Astrocyte of the cerebellum (primary cell): ENCODE measurements at regions not wholly inside any gene's neighbourhood (a gene's known extent, or its start where the extent isn't known, plus 50 kb on each side); places are given as distances from the start of the nearest gene placed in this dataset.

Source experiments
- DNase-seq: peaks from one replicate; pipeline ENCODE4 v3.0.0-alpha.2; 2011; ENCODE audit warnings: low read depth
- H3K4me3 ChIP-seq: 2 replicates; pipeline ENCODE4 v1.5.1; 2011; ENCODE audit warnings: mild to moderate bottlenecking, low read depth, low read length, moderate library complexity
- in situ Hi-C: cut with HindIII; loops from 2 replicates; pipeline ENCODE4 v1.10.0; 2017; ENCODE audit warnings: low sequenced_read_pairs
- TF ChIP-seq, protein P1 (sequence below): IDR thresholded peaks from 2 replicates; pipeline ENCODE4 v1.5.1; 2012; ENCODE audit warnings: low read length, low read depth, moderate library complexity, mild to moderate bottlenecking; ENCODE audit errors: missing control alignments

DNA sequence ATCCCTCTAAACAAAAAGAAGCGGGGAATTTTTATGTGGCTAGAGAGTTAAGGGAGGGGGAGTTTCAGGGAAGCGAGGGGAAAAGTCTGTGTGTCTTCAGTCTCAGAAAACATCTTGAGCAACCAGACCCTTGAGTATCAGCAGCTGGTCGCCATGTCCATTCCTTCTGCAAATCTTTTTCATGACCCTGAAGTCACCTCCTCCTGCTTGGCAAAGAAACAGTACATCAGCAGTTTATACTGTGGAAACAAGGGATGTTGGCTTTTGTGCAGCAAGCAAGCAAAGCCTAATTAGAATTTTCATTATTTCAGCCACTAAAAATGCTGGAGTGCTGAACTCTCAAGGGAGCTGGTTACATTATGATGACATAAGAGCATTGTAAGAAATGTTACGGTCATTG, 187.4 kb upstream of the SLC8A1 start:
- no peak for DNase-seq
- H3K4me3 ChIP-seq, result no peak overlapping the region
- in situ Hi-C loops, result no loop called here
- TF ChIP-seq, protein P1, sequence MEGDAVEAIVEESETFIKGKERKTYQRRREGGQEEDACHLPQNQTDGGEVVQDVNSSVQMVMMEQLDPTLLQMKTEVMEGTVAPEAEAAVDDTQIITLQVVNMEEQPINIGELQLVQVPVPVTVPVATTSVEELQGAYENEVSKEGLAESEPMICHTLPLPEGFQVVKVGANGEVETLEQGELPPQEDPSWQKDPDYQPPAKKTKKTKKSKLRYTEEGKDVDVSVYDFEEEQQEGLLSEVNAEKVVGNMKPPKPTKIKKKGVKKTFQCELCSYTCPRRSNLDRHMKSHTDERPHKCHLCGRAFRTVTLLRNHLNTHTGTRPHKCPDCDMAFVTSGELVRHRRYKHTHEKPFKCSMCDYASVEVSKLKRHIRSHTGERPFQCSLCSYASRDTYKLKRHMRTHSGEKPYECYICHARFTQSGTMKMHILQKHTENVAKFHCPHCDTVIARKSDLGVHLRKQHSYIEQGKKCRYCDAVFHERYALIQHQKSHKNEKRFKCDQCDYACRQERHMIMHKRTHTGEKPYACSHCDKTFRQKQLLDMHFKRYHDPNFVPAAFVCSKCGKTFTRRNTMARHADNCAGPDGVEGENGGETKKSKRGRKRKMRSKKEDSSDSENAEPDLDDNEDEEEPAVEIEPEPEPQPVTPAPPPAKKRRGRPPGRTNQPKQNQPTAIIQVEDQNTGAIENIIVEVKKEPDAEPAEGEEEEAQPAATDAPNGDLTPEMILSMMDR, result no peak

DNA sequence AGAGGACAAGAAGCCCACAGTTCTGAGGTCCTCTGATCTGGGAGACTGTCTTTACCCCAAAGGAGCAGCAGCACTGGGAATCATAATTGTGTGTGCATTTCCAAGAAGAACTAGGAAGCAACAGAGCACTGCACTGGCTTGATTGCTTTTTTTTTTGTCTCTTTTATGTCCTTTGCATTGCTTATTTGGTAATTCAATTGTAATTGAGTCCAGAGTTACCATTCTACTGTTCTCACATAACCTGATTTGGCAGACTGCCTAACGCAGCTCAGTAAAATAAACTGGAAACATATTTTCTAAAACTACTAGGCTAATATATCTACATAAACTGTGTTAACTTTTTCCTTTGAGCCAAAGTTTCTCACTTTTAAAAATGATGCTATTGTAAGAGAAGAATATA, 190.3 kb upstream of the SLC8A1 start:
- TF ChIP-seq, protein P1, result no peak
- no peak for DNase-seq
- H3K4me3 ChIP-seq, result no peak overlapping the region
- in situ Hi-C loops, result no loop called here

DNA sequence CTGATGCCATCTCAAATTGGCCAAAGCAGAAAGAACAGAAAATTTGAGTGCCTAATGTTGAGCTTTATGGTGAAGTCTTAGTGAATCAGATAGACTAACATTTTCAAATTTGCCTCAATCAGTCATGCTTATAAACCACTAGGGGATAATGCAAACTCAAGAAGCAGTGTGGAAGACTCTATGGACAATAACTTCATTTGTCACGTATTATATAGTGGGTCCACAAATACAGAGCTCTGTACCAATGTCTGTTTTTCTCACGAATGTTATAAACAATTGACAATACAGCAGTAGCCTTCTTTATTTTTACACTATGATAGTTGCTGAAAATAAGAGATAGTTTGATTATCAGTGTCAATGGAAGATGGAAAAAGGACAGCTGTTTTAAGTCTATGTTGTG, 190.8 kb upstream of the SLC8A1 start:
- no peak for DNase-seq
- in situ Hi-C loops, result no loop called here
- H3K4me3 ChIP-seq, result no peak overlapping the region
- TF ChIP-seq, protein P1, result no peak

GRCh38 chr2:40646642-40647041, 194.8 kb upstream of the SLC8A1 start:
- in situ Hi-C loops, result no loop called here
- DNase-seq, result no peak

GRCh38 chr2:40652155-40652554, 200.3 kb upstream of the SLC8A1 start:
- TF ChIP-seq, protein P1, result no peak
- no peak for DNase-seq
- in situ Hi-C loops, result no loop called here
- H3K4me3 ChIP-seq, result no peak overlapping the region

More at GRCh38 chr2:40646642-40647041, 194.8 kb upstream of the SLC8A1 start:
- TF ChIP-seq, protein P1, result no peak
- H3K4me3 ChIP-seq, result no peak overlapping the region

DNA sequence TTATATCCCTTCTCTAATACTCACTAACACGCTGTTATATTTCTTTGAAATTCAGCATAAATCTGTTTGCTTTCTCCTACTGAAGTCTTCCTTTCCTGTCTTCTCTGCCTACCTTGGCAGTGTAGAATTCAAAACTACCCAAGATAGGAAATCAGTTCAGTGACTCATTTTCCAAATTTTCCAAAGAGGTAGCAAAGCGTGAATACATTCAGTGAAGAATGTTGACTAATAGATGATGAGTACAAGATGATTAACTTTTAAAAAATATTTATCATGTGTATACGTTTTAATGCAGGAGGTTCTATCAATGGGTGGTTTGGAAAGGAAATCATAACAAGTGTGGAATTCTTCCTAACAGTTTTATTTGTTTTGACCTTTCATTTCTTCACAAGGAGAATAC, 201.9 kb upstream of the SLC8A1 start:
- H3K4me3 ChIP-seq, result no peak overlapping the region
- no peak for DNase-seq
- in situ Hi-C loops, result no loop called here
- TF ChIP-seq, protein P1, result no peak

DNA sequence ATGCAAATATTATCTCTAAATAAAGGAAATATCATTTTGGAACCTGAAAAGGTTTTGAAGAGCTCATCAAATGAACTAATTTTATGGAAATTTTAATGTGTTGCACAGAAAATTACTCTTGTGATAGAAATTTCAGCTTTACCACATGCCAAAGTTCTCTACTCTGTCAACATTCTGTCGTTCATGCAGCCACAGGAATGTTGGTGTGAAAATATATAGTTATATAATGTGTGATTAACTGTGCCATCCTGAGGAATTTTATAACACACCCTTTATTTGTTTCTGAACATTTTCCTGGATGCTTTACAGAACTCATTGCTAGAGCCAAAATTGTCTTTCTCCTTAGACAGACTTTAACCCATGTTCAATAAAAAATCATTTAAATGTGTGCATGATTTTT, 202.5 kb upstream of the SLC8A1 start:
- DNase-seq, result no peak
- H3K4me3 ChIP-seq, result no peak overlapping the region
- in situ Hi-C loops, result no loop called here
- TF ChIP-seq, protein P1, result no peak
